HG02763 (cell line): ENCODE measurements at regions not wholly inside any gene's neighbourhood (a gene's known extent, or its start where the extent isn't known, plus 50 kb on each side); places are given as distances from the start of the nearest gene placed in this dataset.

Source experiments
- ATAC-seq: cut with Tn5 transposase; IDR thresholded peaks from one replicate; pipeline ENCODE4 v1.9.1; 2021; ENCODE audit warnings: mild to moderate bottlenecking, moderate library complexity; ENCODE audit not compliant: unreplicated experiment

GRCh38 chr7:35581605-35582210, 113.2 kb downstream of the HERPUD2 start:
- ATAC-seq: no peak

- ATAC-seq: no peak
Observed at GRCh38 chr7:35576031-35576573, 118.8 kb downstream of the HERPUD2 start.

- no peak for ATAC-seq
Observed at GRCh38 chr7:35571611-35572240, 123.2 kb downstream of the HERPUD2 start.

GRCh38 chr7:35570937-35571336, 124.0 kb downstream of the HERPUD2 start:
- ATAC-seq: no peak

DNA sequence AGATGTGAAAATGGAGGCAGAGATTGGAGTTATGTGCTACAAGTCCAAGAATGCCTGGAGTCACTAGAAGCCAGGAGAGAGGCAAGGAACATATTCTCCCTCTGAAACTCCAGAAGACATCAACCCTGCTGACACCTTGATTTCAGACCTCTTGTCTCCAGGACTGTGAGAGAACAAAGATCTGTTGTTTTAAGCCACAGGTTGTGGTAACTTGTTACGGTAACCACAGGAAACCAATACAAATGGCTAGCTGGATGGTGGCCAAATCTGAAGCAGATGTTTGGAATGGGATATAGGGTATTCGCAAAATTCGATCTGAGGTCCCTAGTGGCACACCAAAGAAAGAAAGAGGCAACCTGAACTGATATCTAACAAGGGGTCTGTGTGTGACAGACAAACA, 129.0 kb downstream of the HERPUD2 start:
- ATAC-seq: no peak

- no peak for ATAC-seq
Observed at GRCh38 chr7:35558841-35559240, 136.1 kb downstream of the HERPUD2 start.

- no peak for ATAC-seq
Observed at GRCh38 chr7:35556515-35557471, 138.1 kb downstream of the HERPUD2 start.

DNA sequence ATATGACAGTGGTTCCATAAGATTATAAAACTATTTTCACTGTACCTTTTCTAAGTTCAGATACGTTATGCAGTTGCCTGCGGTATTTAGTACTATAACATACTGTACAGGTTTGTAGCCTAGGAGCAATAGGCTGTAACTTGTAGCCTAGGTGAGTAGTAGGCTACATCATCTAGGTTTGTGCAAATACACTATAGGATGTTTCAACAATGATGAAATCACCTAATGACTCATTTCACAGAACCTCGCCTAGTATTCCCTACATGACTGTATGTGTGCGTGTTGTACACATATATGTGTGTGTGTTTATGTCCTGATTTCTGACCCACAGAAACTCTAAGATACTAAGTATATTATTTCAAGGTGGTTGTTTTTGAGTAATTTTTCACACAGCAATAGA, 139.0 kb downstream of the HERPUD2 start:
- ATAC-seq: no peak

- no peak for ATAC-seq
Observed at GRCh38 chr7:35555386-35555785, 139.5 kb downstream of the HERPUD2 start.

- no peak for ATAC-seq
Observed at GRCh38 chr7:35553519-35553918, 141.4 kb downstream of the HERPUD2 start.

- no peak for ATAC-seq
Observed at GRCh38 chr7:35552691-35553090, 142.2 kb downstream of the HERPUD2 start.

DNA sequence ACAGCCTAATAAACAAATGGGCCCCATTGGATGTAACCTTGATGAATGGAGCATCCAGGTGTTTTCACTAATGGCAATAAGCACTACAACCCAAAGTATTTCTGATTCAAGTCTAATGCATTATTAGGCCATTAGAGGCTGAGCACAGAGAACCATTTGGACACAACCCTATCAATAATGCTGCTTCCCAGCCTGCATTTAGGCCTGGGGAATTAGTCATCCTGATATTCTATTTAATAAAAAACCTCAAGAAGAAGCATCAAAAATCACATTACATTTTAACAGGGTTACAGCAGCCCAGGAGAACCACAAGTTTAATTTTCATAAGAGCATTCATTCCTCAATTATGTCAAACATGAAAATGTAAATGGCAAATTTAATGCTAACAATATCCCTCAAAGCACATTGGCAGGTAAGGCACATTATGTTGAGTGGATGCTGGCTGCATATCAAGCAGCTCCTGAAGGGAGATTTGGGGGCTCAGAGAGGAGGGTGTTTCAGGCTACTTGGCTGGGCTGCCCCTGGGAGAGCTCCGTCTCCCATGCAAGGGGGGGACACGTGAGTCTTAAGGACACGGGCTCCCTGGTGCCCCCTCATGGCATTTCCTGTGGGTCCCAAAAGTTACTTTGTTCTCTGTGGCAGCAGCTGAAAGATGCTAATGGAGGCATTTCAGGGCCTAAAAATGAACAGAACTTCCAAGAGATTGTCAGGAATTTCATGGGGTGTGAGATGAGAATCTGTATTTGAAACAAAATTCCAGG, 143.4 kb downstream of the HERPUD2 start:
- ATAC-seq: no peak

DNA sequence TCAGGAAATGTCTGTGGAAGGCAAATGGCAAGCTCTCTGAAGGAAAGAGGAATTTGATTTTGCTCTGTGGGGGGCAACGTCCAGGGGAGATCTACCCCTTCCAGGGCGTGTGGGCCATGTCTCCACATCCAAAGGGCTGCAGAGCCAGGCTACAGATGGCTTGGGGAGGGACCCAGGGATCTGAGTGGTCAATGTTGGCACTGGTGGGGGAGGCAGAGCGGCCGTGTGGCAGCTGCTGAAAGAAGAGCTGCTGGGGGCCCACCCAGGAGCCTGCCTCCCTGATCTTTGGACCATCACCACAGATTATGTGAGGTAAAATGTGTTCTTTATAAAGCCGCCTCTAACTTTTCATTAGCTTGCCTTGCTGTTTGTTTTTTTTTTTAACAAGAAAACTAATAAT, 144.1 kb downstream of the HERPUD2 start:
- ATAC-seq: no peak

GRCh38 chr7:35549781-35550180, 145.2 kb downstream of the HERPUD2 start:
- no peak for ATAC-seq

GRCh38 chr7:35548291-35548690, 146.6 kb downstream of the HERPUD2 start:
- no peak for ATAC-seq

GRCh38 chr7:35546691-35547429, 148.1 kb downstream of the HERPUD2 start:
- ATAC-seq: no peak

DNA sequence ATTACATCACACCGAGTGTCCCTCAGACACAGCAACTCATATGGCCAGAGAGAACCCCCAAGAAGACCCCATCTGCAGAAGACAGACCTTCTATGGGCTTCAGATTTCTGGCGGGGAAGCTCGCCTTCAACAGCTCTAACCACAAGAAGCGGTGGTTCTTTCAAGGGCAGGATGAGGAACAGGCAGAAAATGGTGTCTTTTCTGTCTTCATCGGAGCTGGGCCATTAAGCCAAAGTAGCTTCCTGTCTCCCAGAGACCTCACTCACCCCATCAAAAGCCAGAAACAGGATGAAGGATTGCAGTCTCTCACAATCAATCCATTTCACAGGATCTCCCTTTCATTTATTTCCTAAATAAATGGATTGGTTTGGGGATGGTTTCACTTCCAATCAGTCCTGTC, 149.1 kb downstream of the HERPUD2 start:
- ATAC-seq: no peak

DNA sequence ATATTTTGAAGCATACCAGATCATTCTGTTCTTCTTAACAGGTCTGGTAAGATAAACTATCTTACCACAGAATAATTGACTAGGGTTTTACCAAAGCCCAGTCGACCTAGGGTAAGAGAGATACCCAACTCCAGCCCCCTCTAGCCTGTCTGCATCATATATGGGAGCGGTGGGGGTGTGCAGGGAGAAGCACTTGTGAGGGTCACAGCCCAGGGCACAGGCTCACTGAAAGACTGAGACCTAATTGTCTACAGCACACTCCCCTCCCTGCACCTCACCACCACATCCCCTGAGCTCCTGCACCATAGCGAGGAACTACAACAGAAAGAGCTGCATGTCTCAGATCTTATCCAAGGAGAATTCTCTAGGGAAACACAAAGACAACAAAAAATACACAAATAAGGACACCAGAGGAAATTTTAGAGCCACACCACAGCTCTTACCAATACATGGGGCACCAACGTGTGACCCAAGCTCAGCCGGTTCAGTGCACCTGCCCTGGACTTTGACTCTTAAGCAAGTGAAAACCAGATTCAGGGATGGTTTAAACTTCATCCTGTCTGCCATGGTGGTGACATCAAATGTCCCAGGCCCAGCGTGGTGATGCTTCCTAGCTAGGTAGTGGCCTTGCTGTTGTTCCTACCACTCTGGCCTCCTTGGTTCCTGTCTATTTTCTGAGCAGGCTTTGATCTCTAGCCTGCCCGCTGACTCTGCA, 150.8 kb downstream of the HERPUD2 start:
- ATAC-seq: no peak
